AG08395 (cell line): ENCODE measurements at regions not wholly inside any gene's neighbourhood (a gene's known extent, or its start where the extent isn't known, plus 50 kb on each side); places are given as distances from the start of the nearest gene placed in this dataset.
A peak's percentile ranks its signal among the peaks of the same experiment; 100 is the strongest.

Source experiments
- DNase-seq: peaks from one replicate; pipeline ENCODE4 v3.0.0; 2012; ENCODE audit warnings: mixed read lengths, low spot score

GRCh38 chr18:79610461-79611039 is 69.1 kb upstream of the CTDP1 start:
- no peak for DNase-seq

GRCh38 chr18:79611040-79611681 is 68.4 kb upstream of the CTDP1 start:
- DNase-seq, result peak; percentile 68

- DNase-seq, result no peak
Measured at GRCh38 chr18:79612291-79613108, 67.1 kb upstream of the CTDP1 start.

GRCh38 chr18:79613186-79613931 is 66.2 kb upstream of the CTDP1 start:
- DNase-seq, result no peak

- no peak for DNase-seq
Measured at GRCh38 chr18:79614211-79614955, 65.2 kb upstream of the CTDP1 start.

- DNase-seq, result no peak
Measured at GRCh38 chr18:79615091-79615490, 64.5 kb upstream of the CTDP1 start.

DNA sequence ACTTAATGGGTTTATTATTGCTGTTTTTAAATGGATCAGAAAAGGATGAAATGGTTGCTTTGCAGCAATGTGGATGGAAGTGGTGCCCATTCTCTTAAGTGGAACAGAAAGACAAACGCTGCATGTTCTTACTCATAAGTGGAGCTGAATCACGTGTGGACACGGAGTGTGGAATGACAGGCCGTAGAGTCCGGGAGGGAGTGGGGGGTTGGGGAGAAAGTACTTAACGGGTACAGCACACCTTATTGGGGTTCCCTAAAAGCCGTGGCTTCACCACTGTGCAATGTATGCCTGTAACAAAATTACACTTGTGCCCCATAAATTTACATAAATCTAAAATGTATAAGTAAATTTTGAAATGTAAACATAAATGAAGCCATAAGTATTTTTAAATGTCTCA is 64.0 kb upstream of the CTDP1 start:
- no peak for DNase-seq

- DNase-seq, result peak; percentile 54
Measured at GRCh38 chr18:79616651-79617510, 62.7 kb upstream of the CTDP1 start.

DNA sequence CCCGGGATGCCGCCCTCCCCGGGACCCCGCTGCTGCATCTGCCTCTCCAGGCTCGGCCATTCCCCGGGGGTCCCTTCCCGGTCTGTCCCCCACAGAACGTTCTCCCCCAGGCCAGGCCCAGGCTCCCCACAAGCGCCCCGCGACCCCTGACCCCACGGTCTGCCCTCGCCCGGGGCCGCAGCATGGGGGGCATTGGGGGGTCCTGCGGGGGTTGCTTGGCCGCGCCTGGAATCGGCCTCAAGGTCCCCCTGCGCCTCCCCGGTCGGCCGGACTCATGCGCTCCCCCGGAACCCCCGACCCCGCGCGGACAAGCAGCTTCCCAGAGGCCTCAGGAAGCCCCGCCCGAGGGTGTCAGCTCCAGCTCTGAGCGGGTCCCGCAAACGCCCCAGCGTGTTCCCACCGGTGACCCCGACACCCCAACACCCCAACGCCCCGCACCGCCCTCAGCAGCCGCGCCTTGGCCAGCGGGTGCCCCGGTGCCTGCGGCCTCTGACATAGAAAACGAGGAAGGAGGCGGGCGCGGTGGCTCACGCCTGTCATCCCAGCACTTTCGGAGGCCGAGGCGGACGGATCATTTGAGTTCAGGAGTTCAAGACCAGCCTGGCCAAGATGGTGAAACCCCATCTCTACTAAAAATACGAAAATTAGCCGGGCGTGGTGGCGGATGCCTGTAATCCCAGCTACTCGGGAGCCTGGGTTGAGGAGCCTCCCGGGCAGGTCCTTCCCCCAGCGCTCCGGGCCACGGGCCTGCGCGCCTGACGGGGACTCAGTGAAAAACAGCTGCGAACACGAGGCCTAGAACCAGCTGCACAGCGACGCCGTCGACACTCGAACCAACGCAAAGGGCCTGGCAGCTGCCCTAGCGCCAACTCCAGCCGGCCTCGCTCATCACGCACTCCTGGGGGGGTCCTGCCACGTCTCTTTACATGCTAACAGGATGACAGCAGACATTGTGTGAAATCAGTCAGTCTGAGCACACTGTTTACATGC is 61.8 kb upstream of the CTDP1 start:
- DNase-seq, result no peak

- no peak for DNase-seq
Measured at GRCh38 chr18:79620576-79621165, 58.9 kb upstream of the CTDP1 start.

DNA sequence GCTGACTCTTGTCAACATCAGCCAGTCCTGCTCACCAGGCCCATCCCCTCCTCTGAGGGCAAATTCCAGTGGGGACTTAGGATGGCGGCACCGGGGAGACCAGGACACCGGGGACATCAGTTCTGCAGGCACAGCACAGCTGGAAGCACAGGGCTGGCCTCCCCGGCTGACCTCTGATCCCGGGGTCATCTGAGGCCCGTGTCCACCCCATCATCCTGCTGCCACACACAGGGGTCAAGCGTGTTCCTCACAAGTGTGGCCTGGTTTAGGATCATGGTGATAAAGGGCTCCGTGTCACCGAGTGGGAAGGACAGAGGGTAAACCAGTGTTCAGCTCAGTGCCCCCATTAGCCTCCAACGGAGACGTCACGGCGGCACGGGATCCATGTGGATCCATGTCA is 58.1 kb upstream of the CTDP1 start:
- DNase-seq, result no peak

DNA sequence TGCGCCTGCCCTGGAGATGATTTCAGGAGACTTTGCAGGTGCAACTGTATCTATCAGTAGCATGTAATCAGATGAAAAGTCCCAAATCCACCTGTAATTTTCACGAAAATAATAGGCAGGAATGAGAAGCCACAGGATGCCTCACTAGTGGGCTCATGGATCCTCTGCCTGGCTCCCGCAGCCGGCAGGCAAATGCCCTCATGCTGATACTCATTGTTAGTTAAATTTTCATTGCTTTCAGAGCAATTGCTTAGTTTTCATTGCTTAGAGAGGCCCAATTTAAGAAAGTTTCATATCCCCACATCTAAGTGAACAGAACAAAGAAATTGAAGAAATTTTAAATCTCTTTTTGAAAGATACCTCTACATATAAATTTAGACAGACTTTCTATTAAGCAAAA is 57.6 kb upstream of the CTDP1 start:
- DNase-seq, result no peak

DNA sequence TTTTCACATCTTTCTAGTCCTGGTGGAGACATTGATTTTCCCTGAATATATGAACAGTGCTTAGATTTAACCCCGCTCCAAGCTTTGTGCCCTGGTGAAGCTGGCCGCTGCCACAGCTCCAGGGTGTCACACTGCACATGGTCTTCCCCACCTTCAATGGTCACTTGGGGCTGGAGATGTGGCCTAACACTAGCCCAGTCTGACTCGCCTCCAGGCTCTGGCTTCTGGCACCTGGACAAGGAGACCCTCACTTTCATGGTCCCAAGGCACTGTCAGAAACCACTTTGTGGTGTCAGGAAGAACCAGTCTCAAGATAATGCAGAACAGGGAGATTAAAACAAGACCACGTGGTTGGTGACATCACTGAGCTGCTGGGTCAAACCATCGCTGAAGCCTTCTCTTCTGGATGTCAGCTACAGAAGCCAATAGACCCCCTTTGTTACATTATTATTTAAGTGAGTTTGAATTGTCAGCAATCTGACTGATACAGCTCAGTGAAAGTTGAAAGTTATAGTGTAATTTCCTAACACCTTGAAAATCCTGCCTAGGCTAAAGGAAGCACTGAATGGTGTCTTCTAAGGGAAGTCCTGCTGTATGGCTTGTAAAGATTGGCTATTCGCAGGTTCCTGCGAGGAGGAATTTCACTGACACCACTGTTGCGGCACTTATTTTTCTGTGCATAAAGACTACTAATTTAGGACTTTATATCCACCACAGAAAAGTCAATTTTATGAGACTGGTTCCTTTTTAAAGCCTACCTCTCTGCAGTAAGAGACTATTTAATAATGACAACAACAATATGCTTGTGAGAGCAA is 55.0 kb upstream of the CTDP1 start:
- DNase-seq, result no peak

DNA sequence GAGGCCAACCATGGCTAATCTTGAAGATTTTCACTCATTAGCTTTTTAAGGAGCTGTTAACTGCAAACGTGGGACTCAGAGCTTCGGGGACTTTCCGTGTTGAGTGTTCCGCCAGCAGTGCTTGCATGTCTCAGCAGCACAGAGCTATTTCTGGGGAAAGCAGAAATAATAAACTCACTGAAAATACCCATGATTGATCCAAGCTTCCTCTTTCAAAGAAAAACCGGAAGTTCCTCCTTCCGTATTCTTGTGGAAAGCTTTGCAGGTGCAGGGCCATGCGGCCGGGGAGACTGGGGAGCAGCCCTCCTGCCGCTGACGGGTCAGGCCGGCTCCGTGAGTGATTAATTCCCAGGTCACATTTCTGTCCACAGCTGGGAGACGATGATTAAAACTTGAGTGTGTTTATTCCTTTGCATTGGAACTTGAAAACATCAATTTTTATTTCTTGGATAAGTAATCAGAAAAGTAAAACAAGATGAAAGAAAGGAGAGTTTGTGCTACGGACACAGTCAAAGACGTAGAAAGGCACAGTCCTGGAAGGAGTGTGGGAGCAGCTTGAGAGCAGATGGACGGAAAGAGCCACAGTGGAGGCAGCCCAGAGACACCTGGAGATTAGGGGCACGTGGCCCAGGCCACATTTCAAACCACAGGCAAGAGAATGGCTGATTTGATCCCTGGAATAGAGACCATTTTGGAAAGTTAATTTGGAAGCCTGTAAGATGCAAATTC is 54.2 kb upstream of the CTDP1 start:
- no peak for DNase-seq

DNA sequence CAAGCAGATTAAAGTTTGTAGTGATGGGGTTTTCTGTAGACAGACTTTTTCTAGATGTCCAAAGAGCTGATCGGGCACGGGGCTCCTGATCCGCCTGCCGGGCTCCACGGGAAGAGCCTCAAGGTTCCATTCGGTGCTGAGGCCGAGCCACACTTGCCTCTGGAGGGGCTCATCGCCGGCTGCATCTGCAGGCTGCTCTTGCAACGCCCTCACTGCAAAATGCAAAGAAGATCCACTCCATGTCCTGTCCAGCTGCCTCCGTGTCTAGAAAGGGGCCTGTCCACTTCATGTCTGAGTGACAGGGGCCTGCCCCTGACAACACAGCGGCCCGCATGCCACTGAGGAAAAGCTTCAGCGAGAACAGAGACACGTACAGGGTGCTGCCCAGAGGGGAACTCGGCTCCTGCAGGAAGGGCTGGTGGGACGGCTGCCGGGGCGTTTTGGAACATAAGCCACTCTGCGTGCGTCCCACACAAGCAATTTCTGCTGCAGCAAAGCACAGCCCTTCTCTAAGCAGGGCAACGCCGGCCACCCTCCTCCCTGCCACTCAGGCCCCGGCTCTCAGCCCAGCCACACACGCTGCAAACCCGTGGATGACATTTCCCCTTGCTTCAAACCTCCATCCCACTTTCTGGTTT is 53.6 kb upstream of the CTDP1 start:
- no peak for DNase-seq

- DNase-seq, result no peak
Measured at GRCh38 chr18:79626905-79627749, 52.5 kb upstream of the CTDP1 start.
